PC-3 (cell line): ENCODE measurements at regions not wholly inside any gene's neighbourhood (a gene's known extent, or its start where the extent isn't known, plus 50 kb on each side); places are given as distances from the start of the nearest gene placed in this dataset.

ENCODE experiments used
- CTCF ChIP-seq: fragments of 300-600 bp; sonication (generic); conservative IDR thresholded peaks from 2 replicates; pipeline ENCODE4 v1.5.1; 2017; ENCODE audit warnings: antibody characterized with exemption, low read depth, mild to moderate bottlenecking, low read length
- EZH2 ChIP-seq: fragments of 300-600 bp; sonication (generic); IDR thresholded peaks from one replicate; pipeline ENCODE4 v1.6.1; 2017; ENCODE audit warnings: antibody characterized with exemption, mild to moderate bottlenecking, low read length; ENCODE audit not compliant: unreplicated experiment
- EZH2phosphoT487 ChIP-seq: fragments of 300-600 bp; sonication (generic); IDR thresholded peaks from 2 replicates; pipeline ENCODE4 v1.6.1; 2018; ENCODE audit warnings: mild to moderate bottlenecking, antibody characterized with exemption, low read length, borderline replicate concordance

GRCh38 chr16:63171545-63171944, 1135.3 kb upstream of the CDH8 start:
- TF ChIP-seq EZH2 (no peak), CTCF (no peak), EZH2phosphoT487 (no peak)
